Left lung (tissue), 4 donors: ENCODE measurements at regions not wholly inside any gene's neighbourhood (a gene's known extent, or its start where the extent isn't known, plus 50 kb on each side); places are given as distances from the start of the nearest gene placed in this dataset.
A peak's percentile ranks its signal among the peaks of the same experiment; 100 is the strongest.

ENCODE experiments used
- ATAC-seq: fragments of 200-7000 bp; cut with Tn5 transposase; one replicate; pipeline ENCODE4 v1.9.1; 2020; ENCODE audit warnings: moderate library complexity
- DNase-seq, 4 donors: peaks; one replicate each; pipeline ENCODE4 v3.0.0-alpha.2; 2013 to 2020
- H3K27ac ChIP-seq, 2 donors: fragments of 200-600 bp; sonication (generic) in 1 of 2; one replicate each; pipeline versions ENCODE4 v1.5.0 to v1.8.0; 2020 to 2021
- H3K27me3 ChIP-seq, 2 donors: fragments of 200-600 bp; sonication (generic) in 1 of 2; one replicate each; pipeline versions ENCODE4 v1.5.0 to v1.8.0; 2020 to 2021
- H3K36me3 ChIP-seq, 2 donors: fragments of 200-600 bp; sonication (generic) in 1 of 2; one replicate each; pipeline versions ENCODE4 v1.5.0 to v1.8.0; 2020 to 2021
- H3K4me1 ChIP-seq, 2 donors: fragments of 200-600 bp; one replicate each; pipeline ENCODE4 v1.8.0; 2021
- H3K4me3 ChIP-seq, 2 donors: fragments of 200-600 bp; sonication (generic) in 1 of 2; one replicate each; pipeline versions ENCODE4 v1.5.0 to v1.8.0; 2020 to 2021; ENCODE audit warnings: mild to moderate bottlenecking in 1 of 2
- H3K9me3 ChIP-seq, 2 donors: fragments of 200-600 bp; sonication (generic) in 1 of 2; one replicate each; pipeline versions ENCODE4 v1.5.0 to v1.8.0; 2020 to 2021
- intact Hi-C, 2 donors: fragments of 100-400 bp; cut with DNase I; formaldehyde crosslinking; loops; one replicate each; pipeline versions ENCODE4 v1.11.2 to v1.14.2; 2022
- TF ChIP-seq, protein P1 (sequence below), 2 donors: fragments of 200-600 bp; sonication (generic) in 1 of 2; IDR thresholded peaks; one replicate each; pipeline versions ENCODE4 v1.5.0 to v1.8.0; 2021; ENCODE audit warnings: antibody characterized with exemption in 2 of 2
- donor health status: DM: no; HTN: yes; CAD: no.
- donor health status: DM: no; HTN: no; CAD: no.

DNA sequence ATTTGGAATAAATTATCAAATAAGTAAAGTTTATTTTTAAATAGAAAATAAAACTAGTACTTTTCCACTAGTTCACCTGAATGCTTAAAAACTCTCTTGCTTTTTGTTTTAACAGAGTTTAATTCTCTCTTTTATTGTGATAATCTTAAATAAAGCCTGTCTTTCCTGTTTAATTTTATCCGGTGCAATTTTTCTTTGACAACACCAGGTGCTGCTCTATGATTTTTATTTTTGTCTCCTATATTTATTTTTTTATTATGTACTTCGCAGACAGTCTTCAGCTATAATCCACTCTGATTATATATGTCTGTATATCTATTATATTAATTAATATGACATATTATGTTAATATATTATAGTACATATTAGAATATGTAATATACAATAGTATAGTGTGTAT, 1293.0 kb upstream of the EPHA6 start:
- ATAC-seq (no peak), DNase-seq (no peak)
- H3K27ac ChIP-seq, result no peak overlapping the region
- H3K4me3 ChIP-seq, result no peak overlapping the region
- H3K36me3 ChIP-seq, result no peaks in the 10 kb centered on the region
- H3K27me3 ChIP-seq, result no peaks in the 10 kb centered on the region
- intact Hi-C loops, result no loop called here
- H3K9me3 ChIP-seq, result no peaks in the 10 kb centered on the region
- TF ChIP-seq, protein P1, sequence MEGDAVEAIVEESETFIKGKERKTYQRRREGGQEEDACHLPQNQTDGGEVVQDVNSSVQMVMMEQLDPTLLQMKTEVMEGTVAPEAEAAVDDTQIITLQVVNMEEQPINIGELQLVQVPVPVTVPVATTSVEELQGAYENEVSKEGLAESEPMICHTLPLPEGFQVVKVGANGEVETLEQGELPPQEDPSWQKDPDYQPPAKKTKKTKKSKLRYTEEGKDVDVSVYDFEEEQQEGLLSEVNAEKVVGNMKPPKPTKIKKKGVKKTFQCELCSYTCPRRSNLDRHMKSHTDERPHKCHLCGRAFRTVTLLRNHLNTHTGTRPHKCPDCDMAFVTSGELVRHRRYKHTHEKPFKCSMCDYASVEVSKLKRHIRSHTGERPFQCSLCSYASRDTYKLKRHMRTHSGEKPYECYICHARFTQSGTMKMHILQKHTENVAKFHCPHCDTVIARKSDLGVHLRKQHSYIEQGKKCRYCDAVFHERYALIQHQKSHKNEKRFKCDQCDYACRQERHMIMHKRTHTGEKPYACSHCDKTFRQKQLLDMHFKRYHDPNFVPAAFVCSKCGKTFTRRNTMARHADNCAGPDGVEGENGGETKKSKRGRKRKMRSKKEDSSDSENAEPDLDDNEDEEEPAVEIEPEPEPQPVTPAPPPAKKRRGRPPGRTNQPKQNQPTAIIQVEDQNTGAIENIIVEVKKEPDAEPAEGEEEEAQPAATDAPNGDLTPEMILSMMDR (IDR thresholded peaks at IDR 0.05), result no peak
- no peaks in the 10 kb centered on the region for H3K4me1 ChIP-seq

DNA sequence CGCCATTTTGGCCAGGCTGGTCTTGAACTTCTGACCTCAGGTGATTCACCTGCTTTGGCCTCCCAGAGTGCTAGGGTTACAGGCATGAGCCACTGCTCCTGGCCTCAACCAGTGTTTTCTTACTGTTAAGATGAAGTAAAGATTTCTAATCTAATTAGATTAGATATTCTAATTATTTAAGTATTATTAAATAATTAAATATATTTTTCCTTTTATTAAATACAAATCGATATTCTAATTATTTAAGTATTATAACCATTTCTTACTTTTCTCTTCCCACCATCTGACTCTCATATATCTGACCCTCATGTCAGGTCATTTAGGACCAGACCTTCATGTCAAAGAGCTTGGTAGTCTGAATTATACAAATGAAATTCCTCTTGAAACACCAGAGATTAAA, 1291.9 kb upstream of the EPHA6 start:
- H3K27me3 ChIP-seq, result no peaks in the 10 kb centered on the region

DNA sequence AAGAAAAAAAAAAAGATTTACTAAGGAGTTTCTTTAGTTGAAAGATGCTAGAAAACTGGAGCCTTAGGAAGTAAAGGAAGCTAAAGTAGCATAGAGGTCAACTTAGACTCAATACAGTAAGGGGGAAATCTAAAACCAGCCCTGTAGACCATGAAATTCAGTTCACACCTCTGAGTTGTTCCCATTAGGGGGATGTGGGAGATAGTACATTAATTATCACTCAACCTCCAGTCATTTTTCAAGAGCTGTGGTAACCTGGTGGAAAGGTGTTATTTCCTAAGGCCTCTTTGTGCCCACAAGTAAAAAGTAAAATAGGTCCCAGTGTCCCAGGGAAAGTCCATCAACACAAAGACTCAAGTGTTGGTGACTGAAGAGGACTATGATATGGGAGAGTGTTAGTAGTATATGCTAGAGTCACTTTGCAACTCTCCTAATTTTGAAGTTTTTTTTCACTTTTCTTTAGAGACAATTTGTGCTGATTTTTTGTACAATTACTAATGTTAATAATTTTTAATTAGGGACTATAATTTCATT, 1274.4 kb upstream of the EPHA6 start:
- H3K4me3 ChIP-seq, result no peak overlapping the region
- H3K27ac ChIP-seq, result no peak overlapping the region
- no peak for DNase-seq
- TF ChIP-seq, protein P1 (IDR thresholded peaks at IDR 0.05), result no peak
- intact Hi-C loops, result no loop called here
- peaks cover 0 to 12% of the 10 kb centered on the region in 2 donors for H3K9me3 ChIP-seq
- H3K4me1 ChIP-seq, result no peaks in the 10 kb centered on the region
- H3K27me3 ChIP-seq, result no peaks in the 10 kb centered on the region
- no peak for ATAC-seq
- no peaks in the 10 kb centered on the region for H3K36me3 ChIP-seq

More for the DNA sequence above, 1291.9 kb upstream of the EPHA6 start:
- intact Hi-C loops, result no loop called here
- DNase-seq, result no peak
- H3K4me1 ChIP-seq, result no peaks in the 10 kb centered on the region
- no peaks in the 10 kb centered on the region for H3K9me3 ChIP-seq
- H3K27ac ChIP-seq, result no peak overlapping the region
- H3K4me3 ChIP-seq, result no peak overlapping the region
- ATAC-seq, result no peak
- H3K36me3 ChIP-seq, result no peaks in the 10 kb centered on the region
- TF ChIP-seq, protein P1 (IDR thresholded peaks at IDR 0.05), result no peak

DNA sequence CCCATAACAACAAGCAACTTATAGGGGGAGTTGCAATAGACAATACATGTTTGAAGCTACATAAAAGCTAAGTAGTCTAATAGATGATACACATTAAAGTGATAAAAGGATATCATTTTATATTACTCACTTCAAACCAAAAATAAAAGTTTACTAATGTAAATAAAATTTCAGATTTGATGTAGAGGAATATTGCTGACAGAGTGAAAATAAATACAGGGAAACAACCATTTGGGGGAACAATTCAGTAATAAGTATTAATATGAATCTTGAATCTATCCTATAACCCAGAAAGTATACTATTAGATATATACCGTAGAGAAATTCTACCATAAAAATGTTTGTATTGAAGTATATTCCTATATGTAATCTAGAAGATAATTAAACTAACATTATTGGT, 1248.9 kb upstream of the EPHA6 start:
- Histone ChIP-seq H3K4me3 (no peak overlapping the region), H3K36me3 (no peaks in the 10 kb centered on the region), H3K27me3 (no peaks in the 10 kb centered on the region), H3K27ac (no peak overlapping the region), H3K9me3 (peaks cover 0 to 24% of the 10 kb centered on the region in 2 donors), H3K4me1 (no peaks in the 10 kb centered on the region)
- TF ChIP-seq, protein P1 (IDR thresholded peaks at IDR 0.05), result no peak
- ATAC-seq (no peak), DNase-seq (no peak)
- intact Hi-C loops, result no loop called here

DNA sequence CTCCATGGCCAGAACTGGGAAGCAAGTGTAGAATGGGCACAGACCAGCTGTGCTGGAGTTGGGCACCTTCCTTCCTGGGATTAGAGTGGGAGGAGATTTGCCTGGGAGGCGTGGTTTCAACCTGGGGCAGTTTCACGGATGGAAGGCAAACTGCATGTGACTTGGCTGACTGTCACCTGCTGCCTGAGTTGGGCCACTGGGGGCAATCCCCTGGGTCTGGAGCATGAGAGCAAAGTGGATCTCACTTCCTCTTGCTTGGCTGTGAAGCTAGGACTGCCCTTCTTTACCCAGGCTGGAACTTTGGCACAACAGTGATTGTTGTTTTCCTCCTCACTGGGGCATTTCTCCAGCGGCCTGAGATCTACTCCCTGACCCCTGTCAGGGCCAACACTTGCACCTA, 1247.0 kb upstream of the EPHA6 start:
- H3K27me3 ChIP-seq, result no peaks in the 10 kb centered on the region
- H3K4me3 ChIP-seq, result no peak overlapping the region
- H3K4me1 ChIP-seq, result no peaks in the 10 kb centered on the region
- peak in 1 of 4 donors; percentile 20 for DNase-seq
- H3K36me3 ChIP-seq, result no peaks in the 10 kb centered on the region
- H3K9me3 ChIP-seq, result peaks cover 0 to 24% of the 10 kb centered on the region in 2 donors
- ATAC-seq, result no peak
- H3K27ac ChIP-seq, result no peak overlapping the region
- intact Hi-C loops, result no loop called here
- TF ChIP-seq, protein P1 (IDR thresholded peaks at IDR 0.05), result no peak
